Epithelial cell of esophagus (primary cell): ENCODE measurements at regions not wholly inside any gene's neighbourhood (a gene's known extent, or its start where the extent isn't known, plus 50 kb on each side); places are given as distances from the start of the nearest gene placed in this dataset.
A peak's percentile ranks its signal among the peaks of the same experiment; 100 is the strongest.

Source experiments
- DNase-seq: peaks from one replicate; pipeline ENCODE4 v3.0.0; 2010; ENCODE audit warnings: low read depth
- H3K4me3 ChIP-seq: 2 replicates; pipeline ENCODE4 v1.5.1; 2011; ENCODE audit warnings: mild to moderate bottlenecking, low read length, control low read depth
- TF ChIP-seq, protein P1 (sequence below): IDR thresholded peaks from 2 replicates; pipeline ENCODE4 v1.5.1; 2011; ENCODE audit warnings: low read depth, mild to moderate bottlenecking, low read length, control low read depth, inconsistent platforms; ENCODE audit not compliant: insufficient read depth; ENCODE audit errors: missing control alignments

DNA sequence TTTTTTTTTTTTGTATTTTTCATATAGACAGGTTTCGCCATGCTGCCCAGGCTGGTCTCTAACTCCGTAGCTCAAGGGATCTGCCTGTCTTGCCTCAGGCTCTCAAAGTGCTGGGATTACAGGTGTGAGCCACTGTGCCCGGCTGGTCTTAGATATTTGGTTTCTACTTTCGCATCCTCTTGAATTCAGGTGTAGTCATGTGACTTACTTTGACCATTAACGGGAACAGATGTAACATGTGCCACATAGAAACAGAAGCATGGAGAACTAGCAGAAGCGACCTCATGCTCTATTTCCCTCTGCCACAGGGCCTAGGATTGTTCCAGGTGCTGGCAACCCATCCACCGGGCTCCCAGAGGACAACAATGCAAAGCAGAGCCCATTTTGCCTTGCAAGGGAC is 166.6 kb downstream of the CYLD start:
- no peak for DNase-seq

DNA sequence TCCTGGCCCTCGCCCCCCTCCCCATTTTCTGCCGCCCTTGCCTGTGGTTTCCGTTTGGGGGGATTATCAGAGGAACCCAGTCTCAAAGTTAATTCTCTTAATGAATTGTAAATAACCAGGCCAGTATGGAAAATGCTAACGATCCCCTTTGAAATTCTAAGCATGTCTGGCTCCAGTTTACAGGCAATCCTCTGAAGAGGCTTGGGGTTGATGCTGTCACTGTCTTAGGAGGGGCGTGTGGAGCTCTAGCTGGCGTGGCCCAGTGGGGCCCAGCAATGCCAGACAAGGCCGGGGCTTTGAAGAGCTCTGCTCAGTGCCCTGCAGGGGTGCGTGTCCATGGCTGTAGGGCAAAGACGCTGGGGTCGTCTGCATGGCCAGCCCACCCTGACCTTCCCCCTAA is 164.6 kb downstream of the CYLD start:
- no peak overlapping the region for H3K4me3 ChIP-seq
- no peak for DNase-seq
- TF ChIP-seq, protein P1, sequence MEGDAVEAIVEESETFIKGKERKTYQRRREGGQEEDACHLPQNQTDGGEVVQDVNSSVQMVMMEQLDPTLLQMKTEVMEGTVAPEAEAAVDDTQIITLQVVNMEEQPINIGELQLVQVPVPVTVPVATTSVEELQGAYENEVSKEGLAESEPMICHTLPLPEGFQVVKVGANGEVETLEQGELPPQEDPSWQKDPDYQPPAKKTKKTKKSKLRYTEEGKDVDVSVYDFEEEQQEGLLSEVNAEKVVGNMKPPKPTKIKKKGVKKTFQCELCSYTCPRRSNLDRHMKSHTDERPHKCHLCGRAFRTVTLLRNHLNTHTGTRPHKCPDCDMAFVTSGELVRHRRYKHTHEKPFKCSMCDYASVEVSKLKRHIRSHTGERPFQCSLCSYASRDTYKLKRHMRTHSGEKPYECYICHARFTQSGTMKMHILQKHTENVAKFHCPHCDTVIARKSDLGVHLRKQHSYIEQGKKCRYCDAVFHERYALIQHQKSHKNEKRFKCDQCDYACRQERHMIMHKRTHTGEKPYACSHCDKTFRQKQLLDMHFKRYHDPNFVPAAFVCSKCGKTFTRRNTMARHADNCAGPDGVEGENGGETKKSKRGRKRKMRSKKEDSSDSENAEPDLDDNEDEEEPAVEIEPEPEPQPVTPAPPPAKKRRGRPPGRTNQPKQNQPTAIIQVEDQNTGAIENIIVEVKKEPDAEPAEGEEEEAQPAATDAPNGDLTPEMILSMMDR, result no peak

More for the DNA sequence above, 166.6 kb downstream of the CYLD start:
- TF ChIP-seq, protein P1, result no peak
- no peak overlapping the region for H3K4me3 ChIP-seq

DNA sequence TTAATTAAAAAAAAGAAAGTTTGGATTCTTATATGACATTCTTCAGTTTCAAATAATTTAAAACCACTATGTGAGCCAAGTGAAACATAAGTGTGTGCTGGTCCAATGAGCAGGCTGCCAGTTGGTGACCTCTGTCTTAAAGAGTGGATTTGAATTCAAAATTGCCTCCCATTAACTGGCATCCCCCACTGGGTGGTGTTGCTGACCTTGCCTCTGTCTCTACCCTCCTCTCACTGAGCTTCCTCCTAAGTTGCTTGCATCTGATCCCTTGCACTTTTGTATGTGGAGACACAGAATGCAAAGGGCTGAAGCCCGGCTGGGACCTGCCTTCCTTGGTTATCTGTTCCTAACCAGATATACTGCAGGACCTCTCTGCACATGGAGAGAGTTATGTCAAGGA is 160.6 kb downstream of the CYLD start:
- H3K4me3 ChIP-seq, result no peak overlapping the region
- no peak for DNase-seq
- TF ChIP-seq, protein P1, result peak; percentile 18

DNA sequence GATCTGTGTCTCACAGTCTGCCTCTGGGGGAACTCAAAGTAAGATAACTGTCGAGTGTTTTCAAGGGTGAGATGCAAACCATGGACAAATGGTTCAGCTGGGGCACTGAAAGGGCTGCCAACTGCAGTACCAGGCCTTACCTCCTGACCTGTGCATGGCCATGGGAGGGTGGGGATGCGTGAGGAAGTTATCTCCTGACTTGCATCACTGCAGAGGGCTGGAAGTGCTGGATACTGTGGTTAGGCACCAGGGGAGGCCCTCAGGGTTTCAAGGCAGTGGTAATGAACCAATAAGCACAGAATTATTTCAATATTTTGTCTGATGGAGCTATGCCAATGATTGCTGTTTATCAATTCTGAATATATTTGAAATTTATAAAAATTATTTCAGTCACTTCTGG is 159.2 kb downstream of the CYLD start:
- TF ChIP-seq, protein P1, result no peak
- H3K4me3 ChIP-seq, result no peak overlapping the region
- DNase-seq, result no peak

DNA sequence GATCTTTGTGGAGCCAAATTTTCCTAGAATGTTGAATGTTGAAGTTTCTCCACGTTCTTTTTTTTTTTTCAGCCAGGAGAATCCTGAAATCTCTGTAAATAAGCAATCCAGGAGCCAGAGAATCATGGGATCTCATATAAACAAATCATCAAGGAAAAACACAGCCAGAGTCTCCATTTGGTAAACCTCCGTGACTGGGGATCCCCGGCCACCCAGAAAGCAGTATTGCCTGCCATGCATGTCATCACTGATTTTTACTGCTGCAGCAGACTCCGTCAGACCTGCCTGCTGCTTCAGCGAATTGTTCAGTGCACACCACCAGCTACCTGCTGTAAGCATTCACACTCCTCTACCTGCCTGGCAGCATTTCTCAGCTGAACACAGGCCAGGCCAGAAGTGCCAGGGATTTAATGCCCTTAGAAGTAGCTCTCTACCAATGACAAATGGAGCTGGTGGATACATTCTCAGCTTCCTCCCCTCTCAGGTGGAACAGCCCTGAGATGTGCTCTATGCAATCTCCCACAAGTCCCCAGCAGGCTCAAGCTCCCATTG is 158.6 kb downstream of the CYLD start:
- TF ChIP-seq, protein P1, result no peak
- no peak for DNase-seq
- no peak overlapping the region for H3K4me3 ChIP-seq

DNA sequence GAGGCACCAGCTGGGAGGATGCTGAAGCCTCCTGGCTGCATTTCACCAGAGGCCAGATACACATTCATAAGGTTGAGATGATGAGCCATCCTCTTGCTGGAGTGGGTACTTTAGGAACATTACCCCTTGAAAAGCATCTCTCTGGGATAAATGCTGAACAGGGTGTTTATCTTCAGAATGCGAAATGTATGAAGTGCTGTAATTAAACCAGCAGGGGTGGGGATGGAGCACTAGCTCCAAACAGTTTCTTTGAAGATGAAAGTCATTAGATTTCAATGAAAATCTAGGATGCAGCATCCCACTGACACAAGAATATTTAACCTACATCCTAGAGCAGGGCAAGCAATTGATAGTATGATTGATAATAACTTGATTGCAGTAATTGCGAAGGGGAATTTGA is 158.1 kb downstream of the CYLD start:
- DNase-seq, result no peak
- H3K4me3 ChIP-seq, result no peak overlapping the region
- TF ChIP-seq, protein P1, result no peak

DNA sequence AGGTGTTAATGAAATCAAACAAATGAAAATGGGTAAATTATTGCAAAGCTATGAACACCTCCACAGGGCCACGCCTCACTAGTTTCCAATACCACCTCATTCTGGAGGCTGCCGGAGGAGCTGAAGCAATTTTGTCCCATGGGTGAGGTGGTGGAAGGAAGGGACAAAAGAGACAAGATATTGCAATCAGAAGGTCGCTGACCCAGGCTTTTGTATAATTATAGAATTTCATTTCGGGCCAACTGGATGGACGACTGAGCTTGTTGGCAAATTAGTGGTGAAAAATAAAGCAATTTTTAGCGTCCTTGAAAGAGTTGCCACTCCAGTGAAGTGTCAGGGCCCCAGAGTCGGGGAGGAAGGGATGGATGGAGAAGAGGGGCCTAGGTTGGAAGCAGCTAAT is 147.9 kb downstream of the CYLD start:
- DNase-seq, result no peak
- TF ChIP-seq, protein P1, result no peak
- H3K4me3 ChIP-seq, result no peak overlapping the region
